Stomach (tissue), 8 donors: ENCODE measurements at regions not wholly inside any gene's neighbourhood (a gene's known extent, or its start where the extent isn't known, plus 50 kb on each side); places are given as distances from the start of the nearest gene placed in this dataset.

Experiments
- DNase-seq, 2 donors: peaks; one replicate each; pipeline versions ENCODE4 v3.0.0 to v3.0.0-alpha.2; 2013 to 2019
- H3K27ac ChIP-seq, 5 donors: fragments of 200-600 bp in 4 of 5; sonication (generic) in 4 of 5; one replicate each; pipeline ENCODE4 v1.5.1; 2013 to 2019; ENCODE audit warnings: mild to moderate bottlenecking in 1 of 5, moderate library complexity in 1 of 5
- H3K27me3 ChIP-seq, 3 donors: fragments of 200-600 bp; sonication (generic); one replicate each; pipeline ENCODE4 v1.5.1; 2017 to 2019; ENCODE audit warnings: mixed run types in 1 of 3
- H3K36me3 ChIP-seq, 4 donors: fragments of 200-600 bp; sonication (generic); 1 replicate in 3 of 4; 2 replicates in 1 of 4; pipeline ENCODE4 v1.5.1; 2016 to 2019
- H3K4me1 ChIP-seq, 4 donors: fragments of 200-600 bp; sonication (generic); one replicate each; pipeline ENCODE4 v1.5.1; 2016 to 2019
- H3K4me3 ChIP-seq, 4 donors: fragments of 200-600 bp; sonication (generic) in 3 of 4; one replicate each; pipeline ENCODE4 v1.5.1; 2016 to 2019; ENCODE audit warnings: mild to moderate bottlenecking in 1 of 4
- H3K9me3 ChIP-seq, 4 donors: fragments of 200-600 bp; sonication (generic); one replicate each; pipeline ENCODE4 v1.5.1; 2016 to 2019
- EP300 ChIP-seq: sonication (generic); formaldehyde crosslinking; IDR thresholded peaks from one replicate; pipeline ENCODE4 v1.6.1; 2017; ENCODE audit warnings: antibody characterized with exemption
- POLR2A ChIP-seq, 4 donors: fragments of 450-650 bp; IDR thresholded peaks; one replicate each; pipeline ENCODE4 v1.6.1; 2016; ENCODE audit warnings: antibody characterized with exemption in 4 of 4, control low read depth in 2 of 4, mild to moderate bottlenecking in 1 of 4, moderate library complexity in 1 of 4
- POLR2AphosphoS5 ChIP-seq, 3 donors: sonication (generic); formaldehyde crosslinking; IDR thresholded peaks; one replicate each; pipeline ENCODE4 v1.6.1; 2016; ENCODE audit warnings: antibody characterized with exemption in 3 of 3
- whole genome bisulfite sequencing, 5 donors: extraction: QIAGEN DNeasy Blood & Tissue Kit in 3 of 5; methylation state at CpG; one replicate each; pipeline versions ENCODE4 v1.1.5 to v1.1.7; 2013 to 2018; 5-methylcytosine and 5-hydroxymethylcytosine counted together
- intact Hi-C: fragments of 100-400 bp; cut with DNase I; formaldehyde crosslinking; loops from one replicate; pipeline ENCODE4 v1.15.1; 2023; ENCODE audit warnings: low total_unique reads
- TF ChIP-seq, protein P1 (sequence below), 7 experiments: fragments of 450-650 bp in 4 of 7; fragments of 200-600 bp in 3 of 7; sonication (generic) in 3 of 7; IDR thresholded peaks; one replicate each; pipeline ENCODE4 v1.5.1; 2016 to 2019; ENCODE audit warnings: antibody characterized with exemption in 7 of 7, control low read depth in 2 of 7, mild to moderate bottlenecking in 1 of 7
- donor health status: healthy with polysubstance abuse.
- donor health status: Bipolar disorder and iron deficiency.
- donor health status: healthy.

- H3K27me3 ChIP-seq, result no peaks in the 10 kb centered on the region
- H3K4me3 ChIP-seq, result no peak overlapping the region
- 91 to 96% (median 95%) methylated on average over 7 of the region's 7 CpGs for WGBS, 5 donors
- intact Hi-C loops, result no loop called here
- no peaks in the 10 kb centered on the region for H3K9me3 ChIP-seq
- H3K36me3 ChIP-seq, result no peaks in the 10 kb centered on the region
- no peaks in the 10 kb centered on the region for H3K4me1 ChIP-seq
- no peak for TF ChIP-seq POLR2A (IDR thresholded peaks at IDR 0.05)
- no peak for TF ChIP-seq POLR2AphosphoS5 (IDR thresholded peaks at IDR 0.05)
- TF ChIP-seq, protein P1, sequence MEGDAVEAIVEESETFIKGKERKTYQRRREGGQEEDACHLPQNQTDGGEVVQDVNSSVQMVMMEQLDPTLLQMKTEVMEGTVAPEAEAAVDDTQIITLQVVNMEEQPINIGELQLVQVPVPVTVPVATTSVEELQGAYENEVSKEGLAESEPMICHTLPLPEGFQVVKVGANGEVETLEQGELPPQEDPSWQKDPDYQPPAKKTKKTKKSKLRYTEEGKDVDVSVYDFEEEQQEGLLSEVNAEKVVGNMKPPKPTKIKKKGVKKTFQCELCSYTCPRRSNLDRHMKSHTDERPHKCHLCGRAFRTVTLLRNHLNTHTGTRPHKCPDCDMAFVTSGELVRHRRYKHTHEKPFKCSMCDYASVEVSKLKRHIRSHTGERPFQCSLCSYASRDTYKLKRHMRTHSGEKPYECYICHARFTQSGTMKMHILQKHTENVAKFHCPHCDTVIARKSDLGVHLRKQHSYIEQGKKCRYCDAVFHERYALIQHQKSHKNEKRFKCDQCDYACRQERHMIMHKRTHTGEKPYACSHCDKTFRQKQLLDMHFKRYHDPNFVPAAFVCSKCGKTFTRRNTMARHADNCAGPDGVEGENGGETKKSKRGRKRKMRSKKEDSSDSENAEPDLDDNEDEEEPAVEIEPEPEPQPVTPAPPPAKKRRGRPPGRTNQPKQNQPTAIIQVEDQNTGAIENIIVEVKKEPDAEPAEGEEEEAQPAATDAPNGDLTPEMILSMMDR (IDR thresholded peaks at IDR 0.05), result no peak
- TF ChIP-seq EP300, result no peak
- H3K27ac ChIP-seq, result no peak overlapping the region
- DNase-seq, result no peak
Measured at GRCh38 chr5:173710528-173710927, 94.1 kb upstream of the BOD1 start.

DNA sequence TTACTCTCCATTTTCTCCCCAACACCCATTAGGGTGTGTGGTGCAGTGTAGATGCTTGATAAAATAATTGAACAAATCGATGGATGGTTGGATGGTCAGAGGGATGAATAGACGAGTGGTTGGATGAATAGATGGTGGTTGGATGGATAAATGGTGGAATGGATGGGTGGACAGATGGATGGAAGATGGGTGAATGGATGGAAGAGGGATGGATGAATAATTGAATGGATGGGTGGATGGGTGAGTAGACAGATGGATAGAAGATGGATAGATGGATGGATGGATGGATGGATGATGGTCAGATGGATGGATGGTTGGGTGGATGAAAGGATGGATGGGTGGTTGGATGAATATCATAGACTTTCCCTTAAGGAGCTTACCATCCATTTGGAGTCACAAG lies 95.0 kb upstream of the BOD1 start:
- H3K27me3 ChIP-seq, result no peaks in the 10 kb centered on the region
- H3K4me3 ChIP-seq, result no peak overlapping the region
- TF ChIP-seq EP300 (no peak), POLR2A (IDR thresholded peaks at IDR 0.05) (no peak), POLR2AphosphoS5 (IDR thresholded peaks at IDR 0.05) (no peak)
- TF ChIP-seq, protein P1 (IDR thresholded peaks at IDR 0.05), result no peak
- no peaks in the 10 kb centered on the region for H3K9me3 ChIP-seq
- no peaks in the 10 kb centered on the region for H3K4me1 ChIP-seq
- no peaks in the 10 kb centered on the region for H3K36me3 ChIP-seq
- intact Hi-C loops, result no loop called here
- H3K27ac ChIP-seq, result no peak overlapping the region
- 88 to 96% (median 95%) methylated on average over 2 of the region's 2 CpGs for WGBS, 5 donors
- no peak for DNase-seq

GRCh38 chr5:173712609-173713175 lies 96.2 kb upstream of the BOD1 start:
- Histone ChIP-seq H3K4me3 (no peak overlapping the region), H3K27ac (no peak overlapping the region), H3K27me3 (no peaks in the 10 kb centered on the region), H3K4me1 (no peaks in the 10 kb centered on the region), H3K36me3 (no peaks in the 10 kb centered on the region), H3K9me3 (no peaks in the 10 kb centered on the region)
- no peak for DNase-seq
- 75 to 86% (median 83%) methylated on average over 10 of the region's 10 CpGs for WGBS, 5 donors
- intact Hi-C loops, result no loop called here
- TF ChIP-seq EP300 (no peak), POLR2A (IDR thresholded peaks at IDR 0.05) (no peak), POLR2AphosphoS5 (IDR thresholded peaks at IDR 0.05) (no peak)
- TF ChIP-seq, protein P1 (IDR thresholded peaks at IDR 0.05), result no peak

- TF ChIP-seq, protein P1 (IDR thresholded peaks at IDR 0.05), result no peak
- TF ChIP-seq POLR2AphosphoS5 (IDR thresholded peaks at IDR 0.05) (no peak), EP300 (no peak), POLR2A (IDR thresholded peaks at IDR 0.05) (no peak)
- no peaks in the 10 kb centered on the region for H3K36me3 ChIP-seq
- no peaks in the 10 kb centered on the region for H3K27me3 ChIP-seq
- peaks cover 0 to 5% (median 2%) of the 10 kb centered on the region in 4 donors for H3K4me1 ChIP-seq
- no peak overlapping the region for H3K27ac ChIP-seq
- no peak overlapping the region for H3K4me3 ChIP-seq
- DNase-seq, result no peak
- no peaks in the 10 kb centered on the region for H3K9me3 ChIP-seq
- intact Hi-C loops, result no loop called here
- WGBS, 5 donors, result 71 to 80% (median 74%) methylated on average over 12 of the region's 12 CpGs
Measured at GRCh38 chr5:173714551-173715428, 98.3 kb upstream of the BOD1 start.
